DND-41 (cell line): ENCODE measurements at regions not wholly inside any gene's neighbourhood (a gene's known extent, or its start where the extent isn't known, plus 50 kb on each side); places are given as distances from the start of the nearest gene placed in this dataset.

Experiments
- ATAC-seq: fragments of 200-7000 bp; cut with Tn5 transposase; 3 replicates; pipeline ENCODE4 v1.9.1; 2021; ENCODE audit warnings: low read depth; ENCODE audit not compliant: insufficient read depth
- DNase-seq: peaks from one replicate; pipeline ENCODE4 v3.0.0-alpha.2; 2020
- H2AFZ ChIP-seq: 2 replicates; pipeline ENCODE4 v1.6.0; 2012; ENCODE audit warnings: low read depth, low read length
- H3K27ac ChIP-seq: 2 replicates; pipeline ENCODE4 v1.5.1; 2012; ENCODE audit warnings: low read length, inconsistent platforms
- H3K27me3 ChIP-seq: fragments of 200-600 bp; sonication (generic); 2 replicates; pipeline ENCODE4 v1.6.0; 2012; ENCODE audit warnings: low read length, mild to moderate bottlenecking, inconsistent platforms; ENCODE audit not compliant: insufficient read depth, poor library complexity
- H3K36me3 ChIP-seq: 2 replicates; pipeline ENCODE4 v1.5.1; 2012; ENCODE audit warnings: low read length, inconsistent platforms; ENCODE audit not compliant: insufficient read depth
- H3K4me1 ChIP-seq: 2 replicates; pipeline ENCODE4 v1.5.1; 2012; ENCODE audit warnings: mild to moderate bottlenecking, low read length; ENCODE audit not compliant: insufficient read depth
- H3K4me2 ChIP-seq: 2 replicates; pipeline ENCODE4 v1.6.0; 2012; ENCODE audit warnings: mild to moderate bottlenecking, moderate library complexity, low read length, inconsistent platforms; ENCODE audit not compliant: insufficient read depth
- H3K4me3 ChIP-seq, 2 experiments: fragments of 200-600 bp in 1 of 2; shearing (Covaris generic) in 1 of 2; 2 replicates each; pipeline ENCODE4 v1.5.1; 2012 to 2016; ENCODE audit warnings: inconsistent platforms in 2 of 2, low read length in 2 of 2, mild to moderate bottlenecking in 2 of 2, low read depth in 1 of 2, moderate library complexity in 1 of 2
- H3K79me2 ChIP-seq: 2 replicates; pipeline ENCODE4 v1.6.0; 2012; ENCODE audit warnings: low read length, inconsistent platforms; ENCODE audit not compliant: insufficient read depth
- H3K9ac ChIP-seq: 2 replicates; pipeline ENCODE4 v1.6.0; 2012; ENCODE audit warnings: low read depth, mild to moderate bottlenecking, inconsistent platforms, low read length, moderate library complexity
- H3K9me3 ChIP-seq: 2 replicates; pipeline ENCODE4 v1.5.1; 2012; ENCODE audit warnings: low read length, moderate library complexity, mild to moderate bottlenecking, inconsistent platforms; ENCODE audit not compliant: insufficient read depth, severe bottlenecking
- H4K20me1 ChIP-seq: 2 replicates; pipeline ENCODE4 v1.6.0; 2012; ENCODE audit warnings: low read length; ENCODE audit not compliant: insufficient read depth
- CTCF ChIP-seq: IDR thresholded peaks from 2 replicates; pipeline ENCODE4 v1.5.1; 2012; ENCODE audit warnings: borderline replicate concordance, low read length, moderate library complexity, mild to moderate bottlenecking; ENCODE audit not compliant: poor library complexity, severe bottlenecking; ENCODE audit errors: extremely low read depth
- EZH2 ChIP-seq: IDR thresholded peaks from 3 replicates; pipeline ENCODE4 v1.6.1; 2012; ENCODE audit warnings: borderline replicate concordance, low read depth, mild to moderate bottlenecking, moderate library complexity, low read length, inconsistent platforms; ENCODE audit not compliant: severe bottlenecking

DNA sequence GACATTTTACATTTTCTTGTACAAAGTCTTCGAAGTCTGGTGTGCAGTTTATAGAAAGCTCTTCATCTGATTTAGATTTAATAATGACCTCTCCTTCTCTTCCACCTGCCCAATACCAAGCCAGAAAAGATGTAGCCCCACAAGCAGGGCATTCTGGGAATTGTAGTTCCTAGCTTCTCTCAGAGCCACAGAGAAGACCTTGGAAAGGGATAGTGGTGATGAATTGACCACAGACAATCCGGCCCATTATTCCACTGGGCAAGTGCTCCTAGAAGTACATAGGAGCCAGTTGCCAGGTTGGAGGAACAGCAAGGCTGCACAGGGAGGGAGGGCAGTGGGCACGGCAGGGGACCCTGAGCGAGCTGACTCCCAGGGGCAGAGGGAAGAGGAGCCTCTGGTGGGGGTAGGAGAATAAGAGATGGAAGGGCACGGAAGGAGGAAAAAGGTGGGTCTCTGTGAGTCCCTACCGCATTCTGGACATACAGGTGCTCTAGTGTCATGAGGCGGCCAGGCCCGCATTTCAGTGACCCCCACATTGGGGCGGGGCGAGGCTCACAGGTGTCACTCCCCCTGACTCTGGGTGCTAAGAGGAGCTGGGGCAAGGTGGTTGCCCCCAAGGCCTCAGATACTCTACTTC lies 152.5 kb upstream of the HAAO start:
- Histone ChIP-seq H3K79me2 (no peaks in the 10 kb centered on the region), H2AFZ (no peak overlapping the region), H3K9ac (no peak overlapping the region), H3K27ac (no peak overlapping the region), H3K36me3 (no peaks in the 10 kb centered on the region), H4K20me1 (no peaks in the 10 kb centered on the region), H3K27me3 (no peaks in the 10 kb centered on the region), H3K4me2 (no peak overlapping the region), H3K9me3 (no peaks in the 10 kb centered on the region), H3K4me3 (no peak overlapping the region), H3K4me1 (peaks cover 32% of the 10 kb centered on the region)
- ATAC-seq (no peak), DNase-seq (no peak)
- TF ChIP-seq CTCF (no peak), EZH2 (no peak)

DNA sequence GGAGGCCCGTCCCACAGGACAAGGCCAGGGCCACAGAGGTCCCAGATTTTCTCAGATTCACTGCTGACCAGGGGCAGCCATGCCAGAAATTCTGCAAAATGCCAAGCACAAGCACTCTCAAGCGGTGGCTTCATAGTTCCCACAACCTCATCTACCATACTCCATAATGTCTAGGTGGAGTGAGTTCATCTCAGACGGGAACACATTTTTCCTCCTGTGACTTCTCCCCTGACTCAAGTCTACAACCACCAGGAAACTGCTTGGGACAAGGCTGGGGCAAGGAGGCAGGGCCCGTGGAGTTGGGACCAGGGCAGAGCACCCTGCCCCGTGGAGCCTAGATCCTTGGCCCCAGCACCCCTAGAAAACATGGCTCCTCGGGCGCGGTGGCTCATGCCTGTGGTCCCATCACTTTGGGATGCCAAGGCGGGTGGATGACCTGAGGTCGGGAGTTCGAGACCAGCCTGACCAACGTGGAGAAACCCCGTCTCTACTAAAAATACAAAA lies 150.7 kb upstream of the HAAO start:
- no peaks in the 10 kb centered on the region for H3K27me3 ChIP-seq
- H3K79me2 ChIP-seq = no peaks in the 10 kb centered on the region
- H3K9me3 ChIP-seq = no peaks in the 10 kb centered on the region
- DNase-seq (no peak), ATAC-seq (no peak)
- TF ChIP-seq EZH2 (no peak), CTCF (no peak)
- H3K36me3 ChIP-seq = no peaks in the 10 kb centered on the region
- no peak overlapping the region for H3K4me3 ChIP-seq
- H3K9ac ChIP-seq = no peak overlapping the region
- H3K4me1 ChIP-seq = peaks cover 17% of the 10 kb centered on the region
- H3K4me2 ChIP-seq = no peak overlapping the region
- no peak overlapping the region for H3K27ac ChIP-seq
- no peak overlapping the region for H2AFZ ChIP-seq
- no peaks in the 10 kb centered on the region for H4K20me1 ChIP-seq

DNA sequence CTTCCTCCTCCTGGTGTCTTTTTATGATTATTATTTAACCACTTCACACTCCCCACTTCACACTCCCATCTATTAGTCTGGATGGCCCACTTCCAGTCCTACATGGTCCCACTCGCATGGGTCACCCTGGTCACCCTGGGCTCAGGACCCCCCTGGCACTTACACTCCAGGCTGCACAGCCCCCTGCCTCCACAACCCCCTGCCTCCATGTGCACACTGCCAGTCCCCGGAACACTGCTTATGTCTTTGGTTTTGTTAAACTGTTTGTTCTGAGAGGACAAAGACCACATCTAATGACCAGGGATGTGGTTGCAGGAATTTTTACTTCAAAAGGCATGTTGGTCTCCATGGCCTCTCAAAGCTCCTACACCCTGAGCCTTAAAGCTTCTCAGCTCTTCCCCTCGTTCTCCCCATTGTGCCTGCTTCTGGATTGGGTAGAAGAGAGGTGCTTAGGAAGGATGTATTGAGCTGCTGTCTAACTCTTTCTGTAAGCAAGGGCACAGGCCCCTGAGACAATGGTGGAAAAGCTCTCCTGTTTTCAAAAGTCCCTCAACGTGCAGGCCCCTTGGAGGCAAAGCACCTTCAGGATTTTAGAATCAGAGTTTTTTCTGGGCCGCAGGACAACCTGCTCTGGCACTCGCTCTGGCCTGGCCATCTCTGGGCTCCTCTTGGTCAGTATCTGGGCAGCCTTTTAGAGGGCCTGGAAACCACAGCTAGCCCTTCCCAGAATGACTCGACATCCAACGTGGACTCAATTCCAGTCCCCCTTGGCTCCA lies 150.0 kb upstream of the HAAO start:
- TF ChIP-seq EZH2 (no peak), CTCF (no peak)
- no peak for ATAC-seq
- Histone ChIP-seq H3K4me3 (no peak overlapping the region), H3K9ac (no peak overlapping the region), H3K9me3 (no peaks in the 10 kb centered on the region), H3K4me1 (peaks cover 10% of the 10 kb centered on the region), H3K27ac (no peak overlapping the region), H2AFZ (no peak overlapping the region), H3K27me3 (no peaks in the 10 kb centered on the region), H4K20me1 (no peaks in the 10 kb centered on the region), H3K36me3 (no peaks in the 10 kb centered on the region), H3K79me2 (no peaks in the 10 kb centered on the region), H3K4me2 (no peak overlapping the region)
- DNase-seq = no peak
